Body of pancreas (tissue), 4 donors: ENCODE measurements at regions not wholly inside any gene's neighbourhood (a gene's known extent, or its start where the extent isn't known, plus 50 kb on each side); places are given as distances from the start of the nearest gene placed in this dataset.

Source experiments
- CTCF ChIP-seq, 7 experiments: fragments of 450-650 bp in 4 of 7; fragments of 200-600 bp in 3 of 7; sonication (generic) in 3 of 7; IDR thresholded peaks; one replicate each; pipeline ENCODE4 v1.5.1; 2016 to 2019; ENCODE audit warnings: antibody characterized with exemption in 7 of 7
- POLR2A ChIP-seq, 3 donors: fragments of 450-650 bp; IDR thresholded peaks; one replicate each; pipeline ENCODE4 v1.6.1; 2016; ENCODE audit warnings: antibody characterized with exemption in 3 of 3, mild to moderate bottlenecking in 2 of 3

- no peak for TF ChIP-seq CTCF (IDR thresholded peaks at IDR 0.05)
- TF ChIP-seq POLR2A (IDR thresholded peaks at IDR 0.05) = no peak
Measured at GRCh38 chr22:22155607-22156006, 89.0 kb upstream of the VPREB1 start.
